K562 (cell line): ENCODE measurements at regions not wholly inside any gene's neighbourhood (a gene's known extent, or its start where the extent isn't known, plus 50 kb on each side); places are given as distances from the start of the nearest gene placed in this dataset.

ENCODE experiments used
- ADNP ChIP-seq: fragments of 200-800 bp; sonication (Bioruptor generic); IDR thresholded peaks from 2 replicates; pipeline ENCODE4 v1.6.1; 2016; ENCODE audit warnings: missing genetic modification characterization, missing compliant biosample characterization
- CBFA2T2 ChIP-seq: fragments of 450-650 bp; conservative IDR thresholded peaks from 2 replicates; pipeline ENCODE4 v1.6.1; 2017; ENCODE audit warnings: mild to moderate bottlenecking
- CBX8 ChIP-seq: fragments of 200-600 bp; sonication (generic); IDR thresholded peaks from 2 replicates; pipeline ENCODE4 v1.6.1; 2012; ENCODE audit warnings: borderline replicate concordance, mixed run types, low read depth, mild to moderate bottlenecking, moderate library complexity, mixed read lengths, low read length, control low read depth, inconsistent platforms; ENCODE audit not compliant: poor library complexity, severe bottlenecking; ENCODE audit errors: extremely low read depth
- CHAMP1 ChIP-seq: fragments of 450-650 bp; IDR thresholded peaks from 2 replicates; pipeline ENCODE4 v1.6.1; 2016; ENCODE audit warnings: mild to moderate bottlenecking
- EP400 ChIP-seq: fragments of 450-650 bp; IDR thresholded peaks from 2 replicates; pipeline ENCODE4 v1.6.1; 2017; ENCODE audit warnings: antibody characterized with exemption, mild to moderate bottlenecking, moderate library complexity
- KAT7 ChIP-seq: sonication (generic); formaldehyde crosslinking; IDR thresholded peaks from 2 replicates; pipeline ENCODE4 v1.8.0; 2022; ENCODE audit warnings: missing genetic modification reagents, mild to moderate bottlenecking, borderline replicate concordance
- PKNOX1 ChIP-seq: fragments of 450-650 bp; IDR thresholded peaks from 2 replicates; pipeline ENCODE4 v1.6.1; 2016
- PTBP1 ChIP-seq: fragments of 200-400 bp; formaldehyde crosslinking; IDR thresholded peaks from 2 replicates; pipeline ENCODE4 v1.6.1; 2017; ENCODE audit warnings: low read depth, low read length
- RBM17 ChIP-seq: fragments of 200-400 bp; formaldehyde crosslinking; IDR thresholded peaks from 2 replicates; pipeline ENCODE4 v1.6.1; 2017; ENCODE audit warnings: low read depth, mild to moderate bottlenecking, low read length, borderline replicate concordance
- RBM34 ChIP-seq: fragments of 200-400 bp; formaldehyde crosslinking; IDR thresholded peaks from 2 replicates; pipeline ENCODE4 v1.6.1; 2018; ENCODE audit warnings: low read length, borderline replicate concordance; ENCODE audit not compliant: insufficient read depth
- RNF2 ChIP-seq: sonication (generic); IDR thresholded peaks from 2 replicates; pipeline ENCODE4 v1.6.1; 2016
- TAL1 ChIP-seq: fragments of 450-650 bp; IDR thresholded peaks from 2 replicates; pipeline ENCODE4 v1.6.1; 2016; ENCODE audit warnings: mild to moderate bottlenecking
- WHSC1 ChIP-seq: IDR thresholded peaks from one replicate; pipeline ENCODE4 v1.6.1; 2012; ENCODE audit warnings: low read length, control low read depth, inconsistent platforms
- ZNF263 ChIP-seq: sonication (generic); formaldehyde crosslinking; IDR thresholded peaks from 2 replicates; pipeline ENCODE4 v1.8.0; 2022; ENCODE audit warnings: mild to moderate bottlenecking, missing genetic modification reagents, borderline replicate concordance
- ZNF316 ChIP-seq: fragments of 450-650 bp; IDR thresholded peaks from 2 replicates; pipeline ENCODE4 v1.6.1; 2016
- ZZZ3 ChIP-seq: fragments of 450-650 bp; IDR thresholded peaks from 2 replicates; pipeline ENCODE4 v1.6.1; 2016; ENCODE audit warnings: antibody characterized with exemption, mild to moderate bottlenecking, moderate library complexity
- TF ChIP-seq, protein P1 (sequence below): fragments of 250-450 bp; sonication (Bioruptor Pico); IDR thresholded peaks from 2 replicates; pipeline ENCODE4 v1.5.0; 2020; ENCODE audit warnings: mild to moderate bottlenecking
- TF ChIP-seq, protein P2 (sequence below), 2 experiments: fragments of 450-650 bp; conservative IDR thresholded peaks; 2 replicates each; pipeline ENCODE4 v1.6.1; 2017; ENCODE audit warnings: mild to moderate bottlenecking in 2 of 2, moderate library complexity in 2 of 2
- TF ChIP-seq, protein P3 (sequence below): sonication (generic); formaldehyde crosslinking; IDR thresholded peaks from 2 replicates; pipeline ENCODE4 v1.8.1; 2023; ENCODE audit warnings: mild to moderate bottlenecking, missing genetic modification reagents

DNA sequence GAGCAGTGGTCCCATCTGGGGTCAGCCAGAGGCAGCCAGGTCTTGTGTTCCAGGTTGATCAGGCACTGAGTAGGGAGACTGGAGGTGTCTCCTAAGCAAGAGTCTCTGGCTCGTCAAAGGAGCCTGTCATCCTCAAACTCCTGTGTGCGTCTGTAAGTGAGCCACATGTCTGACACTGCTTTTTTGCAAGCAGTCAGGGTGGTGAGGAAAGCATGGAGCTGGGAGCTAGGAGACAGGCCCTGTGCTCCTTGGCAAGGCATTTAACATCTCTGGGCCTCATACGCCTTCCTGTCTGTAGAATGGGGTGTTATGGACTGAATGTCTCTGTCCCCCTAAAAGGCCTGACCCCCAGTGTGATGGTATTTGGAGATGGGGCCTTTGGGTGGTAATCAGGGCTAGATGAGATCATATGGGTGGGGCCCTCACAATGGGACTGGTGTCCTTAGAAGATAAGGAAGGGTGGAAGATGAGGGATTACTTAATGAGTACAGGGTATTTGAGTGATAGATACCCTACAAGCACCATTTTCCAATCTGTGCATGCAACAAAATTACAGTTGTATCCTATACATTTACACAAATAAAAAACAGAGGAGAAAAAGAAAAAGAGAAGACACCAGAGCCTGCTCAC is 53.0 kb downstream of the ARL6IP4 start (continued):
- TF ChIP-seq CBFA2T2 (peak; percentile 69), RBM17 (no peak), CBX8 (no peak), ZNF263 (CRISPR knock-in tag) (no peak), RBM34 (no peak), KAT7 (CRISPR knock-in tag) (no peak), ADNP (tag) (0 out of 2 replicates have a peak, but pooled peaks have one; percentile 18), RNF2 (0 out of 2 replicates have a peak, but pooled peaks have one; percentile 11), CHAMP1 (no peak), ZNF316 (no peak), PKNOX1 (peak; percentile 62; the same call in 1 of the 2 replicates), ZZZ3 (no peak), PTBP1 (no peak), TAL1 (peak; percentile 77), EP400 (no peak; the same call in 1 of the 2 replicates), WHSC1 (no peak)
- TF ChIP-seq, protein P1, sequence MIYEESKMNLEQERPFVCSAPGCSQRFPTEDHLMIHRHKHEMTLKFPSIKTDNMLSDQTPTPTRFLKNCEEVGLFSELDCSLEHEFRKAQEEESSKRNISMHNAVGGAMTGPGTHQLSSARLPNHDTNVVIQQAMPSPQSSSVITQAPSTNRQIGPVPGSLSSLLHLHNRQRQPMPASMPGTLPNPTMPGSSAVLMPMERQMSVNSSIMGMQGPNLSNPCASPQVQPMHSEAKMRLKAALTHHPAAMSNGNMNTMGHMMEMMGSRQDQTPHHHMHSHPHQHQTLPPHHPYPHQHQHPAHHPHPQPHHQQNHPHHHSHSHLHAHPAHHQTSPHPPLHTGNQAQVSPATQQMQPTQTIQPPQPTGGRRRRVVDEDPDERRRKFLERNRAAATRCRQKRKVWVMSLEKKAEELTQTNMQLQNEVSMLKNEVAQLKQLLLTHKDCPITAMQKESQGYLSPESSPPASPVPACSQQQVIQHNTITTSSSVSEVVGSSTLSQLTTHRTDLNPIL (CRISPR knock-in tag), result no peak
- TF ChIP-seq, protein P2, sequence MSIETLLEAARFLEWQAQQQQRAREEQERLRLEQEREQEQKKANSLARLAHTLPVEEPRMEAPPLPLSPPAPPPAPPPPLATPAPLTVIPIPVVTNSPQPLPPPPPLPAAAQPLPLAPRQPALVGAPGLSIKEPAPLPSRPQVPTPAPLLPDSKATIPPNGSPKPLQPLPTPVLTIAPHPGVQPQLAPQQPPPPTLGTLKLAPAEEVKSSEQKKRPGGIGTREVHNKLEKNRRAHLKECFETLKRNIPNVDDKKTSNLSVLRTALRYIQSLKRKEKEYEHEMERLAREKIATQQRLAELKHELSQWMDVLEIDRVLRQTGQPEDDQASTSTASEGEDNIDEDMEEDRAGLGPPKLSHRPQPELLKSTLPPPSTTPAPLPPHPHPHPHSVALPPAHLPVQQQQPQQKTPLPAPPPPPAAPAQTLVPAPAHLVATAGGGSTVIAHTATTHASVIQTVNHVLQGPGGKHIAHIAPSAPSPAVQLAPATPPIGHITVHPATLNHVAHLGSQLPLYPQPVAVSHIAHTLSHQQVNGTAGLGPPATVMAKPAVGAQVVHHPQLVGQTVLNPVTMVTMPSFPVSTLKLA (conservative IDR thresholded peaks at IDR 0.05), result 0 out of 4 replicates have a peak, but pooled peaks of 1 of the 2 experiments have one; percentile 31
- TF ChIP-seq, protein P3, sequence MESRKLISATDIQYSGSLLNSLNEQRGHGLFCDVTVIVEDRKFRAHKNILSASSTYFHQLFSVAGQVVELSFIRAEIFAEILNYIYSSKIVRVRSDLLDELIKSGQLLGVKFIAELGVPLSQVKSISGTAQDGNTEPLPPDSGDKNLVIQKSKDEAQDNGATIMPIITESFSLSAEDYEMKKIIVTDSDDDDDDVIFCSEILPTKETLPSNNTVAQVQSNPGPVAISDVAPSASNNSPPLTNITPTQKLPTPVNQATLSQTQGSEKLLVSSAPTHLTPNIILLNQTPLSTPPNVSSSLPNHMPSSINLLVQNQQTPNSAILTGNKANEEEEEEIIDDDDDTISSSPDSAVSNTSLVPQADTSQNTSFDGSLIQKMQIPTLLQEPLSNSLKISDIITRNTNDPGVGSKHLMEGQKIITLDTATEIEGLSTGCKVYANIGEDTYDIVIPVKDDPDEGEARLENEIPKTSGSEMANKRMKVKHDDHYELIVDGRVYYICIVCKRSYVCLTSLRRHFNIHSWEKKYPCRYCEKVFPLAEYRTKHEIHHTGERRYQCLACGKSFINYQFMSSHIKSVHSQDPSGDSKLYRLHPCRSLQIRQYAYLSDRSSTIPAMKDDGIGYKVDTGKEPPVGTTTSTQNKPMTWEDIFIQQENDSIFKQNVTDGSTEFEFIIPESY (CRISPR knock-in tag), result no peak
